GM23338 (cell line): ENCODE measurements at regions not wholly inside any gene's neighbourhood (a gene's known extent, or its start where the extent isn't known, plus 50 kb on each side); places are given as distances from the start of the nearest gene placed in this dataset.

Experiments used
- CTCF ChIP-seq, 2 experiments: fragments of 200-600 bp in 1 of 2; sonication (generic) in 1 of 2; conservative IDR thresholded peaks; 2 replicates each; pipeline versions ENCODE4 v1.5.1 to v1.6.1; 2016 to 2017; ENCODE audit warnings: antibody characterized with exemption in 2 of 2, low read depth in 2 of 2, mild to moderate bottlenecking in 2 of 2, moderate library complexity in 1 of 2
- ETS1 ChIP-seq: IDR thresholded peaks from 2 replicates; pipeline ENCODE4 v1.6.1; 2016; ENCODE audit warnings: antibody characterized with exemption
- EZH2phosphoT487 ChIP-seq: fragments of 200-600 bp; sonication (generic); IDR thresholded peaks from one replicate; pipeline ENCODE4 v1.8.1; 2018; ENCODE audit warnings: antibody characterized with exemption; ENCODE audit not compliant: unreplicated experiment

- TF ChIP-seq CTCF (conservative IDR thresholded peaks at IDR 0.05; ENCODE audit: low read depth in 2 of 2), result no peak
- TF ChIP-seq ETS1, result no peak
- TF ChIP-seq EZH2phosphoT487, result no peak
Observed at GRCh38 chr13:73993661-73994060, 140.5 kb downstream of the KLF12 start.
